HEK293T (cell line): ENCODE measurements at regions not wholly inside any gene's neighbourhood (a gene's known extent, or its start where the extent isn't known, plus 50 kb on each side); places are given as distances from the start of the nearest gene placed in this dataset.
"Not testable (repeated sequence)": the region's sequence is repeated elsewhere in the genome, so short reads cannot be mapped to it uniquely, and the experiment has no call there.

Experiments
- CTCF ChIA-PET: fragments of 350-600 bp; formaldehyde crosslinking; extraction: SDS; loops from one replicate; lab custom pipeline; 2021; ENCODE audit warnings: antibody characterized with exemption, inconsistent platforms; lab: Yijun Ruan, JAX
- POLR2A ChIA-PET: fragments of 350-600 bp; formaldehyde crosslinking; extraction: SDS; loops from one replicate; lab custom pipeline; 2020; ENCODE audit warnings: antibody characterized with exemption, inconsistent platforms; lab: Yijun Ruan, JAX
- DNase-seq: peaks from one replicate; pipeline ENCODE4 v3.0.0; 2012; ENCODE audit warnings: mixed read lengths; ENCODE audit errors: extremely low spot score
- ARNT ChIP-seq: fragments of 450-650 bp; IDR thresholded peaks from 2 replicates; pipeline ENCODE4 v1.6.1; 2017; ENCODE audit warnings: mild to moderate bottlenecking
- BHLHE40 ChIP-seq: fragments of 450-650 bp; IDR thresholded peaks from 2 replicates; pipeline ENCODE4 v1.6.1; 2016; ENCODE audit warnings: mild to moderate bottlenecking, moderate library complexity, borderline replicate concordance
- CTBP1 ChIP-seq: fragments of 450-650 bp; IDR thresholded peaks from 2 replicates; pipeline ENCODE4 v1.6.1; 2016; ENCODE audit warnings: borderline replicate concordance
- ELF4 ChIP-seq: fragments of 450-650 bp; IDR thresholded peaks from 2 replicates; pipeline ENCODE4 v1.6.1; 2017; ENCODE audit warnings: antibody characterized with exemption
- FOXA1 ChIP-seq: fragments of 450-650 bp; IDR thresholded peaks from 2 replicates; pipeline ENCODE4 v1.6.1; 2016; ENCODE audit warnings: mild to moderate bottlenecking
- FOXK2 ChIP-seq: fragments of 450-650 bp; IDR thresholded peaks from 2 replicates; pipeline ENCODE4 v1.6.1; 2016; ENCODE audit warnings: mild to moderate bottlenecking
- FOXM1 ChIP-seq: fragments of 450-650 bp; IDR thresholded peaks from 2 replicates; pipeline ENCODE4 v1.6.1; 2017; ENCODE audit warnings: mild to moderate bottlenecking, borderline replicate concordance
- HDGF ChIP-seq: fragments of 450-650 bp; IDR thresholded peaks from 2 replicates; pipeline ENCODE4 v1.6.1; 2017; ENCODE audit warnings: antibody characterized with exemption, borderline replicate concordance
- L3MBTL2 ChIP-seq: fragments of 450-650 bp; conservative IDR thresholded peaks from 2 replicates; pipeline ENCODE4 v1.6.1; 2016; ENCODE audit warnings: mild to moderate bottlenecking
- LEF1 ChIP-seq: fragments of 450-650 bp; IDR thresholded peaks from 2 replicates; pipeline ENCODE4 v1.6.1; 2017; ENCODE audit warnings: mild to moderate bottlenecking, borderline replicate concordance
- NFRKB ChIP-seq: fragments of 450-650 bp; IDR thresholded peaks from 2 replicates; pipeline ENCODE4 v1.6.1; 2016; ENCODE audit warnings: mild to moderate bottlenecking, moderate library complexity
- PKNOX1 ChIP-seq: fragments of 450-650 bp; IDR thresholded peaks from 2 replicates; pipeline ENCODE4 v1.6.1; 2016
- SP1 ChIP-seq: fragments of 450-650 bp; IDR thresholded peaks from 2 replicates; pipeline ENCODE4 v1.6.1; 2017
- TARDBP ChIP-seq: fragments of 450-650 bp; IDR thresholded peaks from 2 replicates; pipeline ENCODE4 v1.6.1; 2016

- CTCF ChIA-PET, result interaction anchor here (0.6 to 1.6 kb wide), 12 partner anchors 10 to 98 kb away, joined by 3 to 10 read pairs (median 4); no protein-coding TSS in a partner anchor
Measured at GRCh38 chr22:22060200-22061084, 77.9 kb upstream of the TOP3B start.

GRCh38 chr22:22059291-22060002 lies 76.9 kb upstream of the TOP3B start:
- no peak for DNase-seq
- TF ChIP-seq LEF1, result no peak
- TF ChIP-seq FOXM1, result no peak
- no peak for TF ChIP-seq CTBP1
- no peak for TF ChIP-seq PKNOX1
- no peak for TF ChIP-seq HDGF
- no peak for TF ChIP-seq ARNT
- TF ChIP-seq ELF4, result no peak
- ChIA-PET CTCF (interaction anchor here (0.8 to 1.6 kb wide), 3 partner anchors 12 to 350 kb away, joined by 3 to 5 read pairs (median 3); no protein-coding TSS in a partner anchor), POLR2A (no interaction called here)

More at GRCh38 chr22:22060200-22061084, 77.9 kb upstream of the TOP3B start:
- DNase-seq, result peak; percentile 88
- POLR2A ChIA-PET, result no interaction called here
- TF ChIP-seq FOXK2, result no peak
- no peak for TF ChIP-seq L3MBTL2
- no peak for TF ChIP-seq NFRKB
- TF ChIP-seq ARNT, result no peak
- no peak for TF ChIP-seq ELF4
- no peak for TF ChIP-seq HDGF
- no peak for TF ChIP-seq FOXA1

- TF ChIP-seq L3MBTL2, result no peak
- TF ChIP-seq CTBP1, result no peak
- no peak for TF ChIP-seq FOXK2
- TF ChIP-seq NFRKB, result no peak
- TF ChIP-seq TARDBP, result no peak
- no peak for TF ChIP-seq ELF4
- TF ChIP-seq BHLHE40, result no peak
- no peak for TF ChIP-seq SP1
- no peak for TF ChIP-seq LEF1
- POLR2A ChIA-PET, result no interaction called here
- DNase-seq, result no peak
- CTCF ChIA-PET, result interaction anchor here (0.8 kb wide), 1 partner anchor 351 kb away, joined by 3 read pairs; no protein-coding TSS in a partner anchor
Measured at GRCh38 chr22:22058633-22059290, 76.2 kb upstream of the TOP3B start.

- ChIA-PET POLR2A (interaction anchor here (1.1 kb wide), 1 partner anchor 16 kb away, joined by 4 read pairs; no protein-coding TSS in a partner anchor), CTCF (no interaction called here)
- TF ChIP-seq ARNT, result no peak
- no peak for TF ChIP-seq FOXK2
- no peak for DNase-seq
Measured at GRCh38 chr22:22057617-22058378, 75.2 kb upstream of the TOP3B start.

- POLR2A ChIA-PET, result interaction anchor here (1.1 kb wide), 1 partner anchor 15 kb away, joined by 4 read pairs; no protein-coding TSS in a partner anchor
- CTCF ChIA-PET, DNase-seq: not testable (repeated sequence)
Measured at GRCh38 chr22:22056809-22057594, 74.4 kb upstream of the TOP3B start.

GRCh38 chr22:22052548-22053139 lies 70.1 kb upstream of the TOP3B start:
- CTCF ChIA-PET, result not testable (repeated sequence)

GRCh38 chr22:22051032-22051431 lies 68.4 kb upstream of the TOP3B start:
- CTCF ChIA-PET, POLR2A ChIA-PET, DNase-seq: not testable (repeated sequence)

More at GRCh38 chr22:22052548-22053139, 70.1 kb upstream of the TOP3B start:
- POLR2A ChIA-PET, DNase-seq: not testable (repeated sequence)
